ENCODE measurements at regions not wholly inside any gene's neighbourhood (a gene's known extent, or its start where the extent isn't known, plus 50 kb on each side); places are given as distances from the start of the nearest gene placed in this dataset.

DNA sequence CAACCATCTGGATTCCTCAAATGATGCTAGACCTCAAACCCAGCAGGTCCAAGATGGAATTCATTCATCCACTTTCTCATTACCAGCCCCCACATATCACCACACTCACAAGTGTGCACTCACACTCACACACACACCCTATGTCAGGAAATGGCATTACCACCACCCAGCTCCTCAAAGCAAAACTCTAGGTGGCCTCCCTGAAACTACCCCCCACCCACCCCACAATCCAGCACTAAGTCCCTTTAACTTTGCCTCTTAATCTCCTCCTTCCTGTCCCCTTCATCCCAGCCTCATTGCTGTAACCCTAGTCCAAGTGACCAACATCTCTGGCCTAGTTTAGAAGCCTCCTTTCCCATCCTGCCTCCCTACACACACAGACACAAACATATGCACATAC, 109.4 kb downstream of the TNFAIP3 start:
- TF ChIP-seq, protein P1, sequence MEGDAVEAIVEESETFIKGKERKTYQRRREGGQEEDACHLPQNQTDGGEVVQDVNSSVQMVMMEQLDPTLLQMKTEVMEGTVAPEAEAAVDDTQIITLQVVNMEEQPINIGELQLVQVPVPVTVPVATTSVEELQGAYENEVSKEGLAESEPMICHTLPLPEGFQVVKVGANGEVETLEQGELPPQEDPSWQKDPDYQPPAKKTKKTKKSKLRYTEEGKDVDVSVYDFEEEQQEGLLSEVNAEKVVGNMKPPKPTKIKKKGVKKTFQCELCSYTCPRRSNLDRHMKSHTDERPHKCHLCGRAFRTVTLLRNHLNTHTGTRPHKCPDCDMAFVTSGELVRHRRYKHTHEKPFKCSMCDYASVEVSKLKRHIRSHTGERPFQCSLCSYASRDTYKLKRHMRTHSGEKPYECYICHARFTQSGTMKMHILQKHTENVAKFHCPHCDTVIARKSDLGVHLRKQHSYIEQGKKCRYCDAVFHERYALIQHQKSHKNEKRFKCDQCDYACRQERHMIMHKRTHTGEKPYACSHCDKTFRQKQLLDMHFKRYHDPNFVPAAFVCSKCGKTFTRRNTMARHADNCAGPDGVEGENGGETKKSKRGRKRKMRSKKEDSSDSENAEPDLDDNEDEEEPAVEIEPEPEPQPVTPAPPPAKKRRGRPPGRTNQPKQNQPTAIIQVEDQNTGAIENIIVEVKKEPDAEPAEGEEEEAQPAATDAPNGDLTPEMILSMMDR (IDR thresholded peaks at IDR 0.05) = no peak
- no peak for TF ChIP-seq EP300 (IDR thresholded peaks at IDR 0.05)

All from stomach (tissue), 4 donors.